SK-N-SH treated with all-trans-retinoic acid at 6 μM for 48 hours (cell line): ENCODE measurements at regions not wholly inside any gene's neighbourhood (a gene's known extent, or its start where the extent isn't known, plus 50 kb on each side); places are given as distances from the start of the nearest gene placed in this dataset.

ENCODE experiments used
- ARNTL ChIP-seq: fragments of 450-650 bp; formaldehyde crosslinking; IDR thresholded peaks from 2 replicates; pipeline ENCODE4 v1.5.0; 2020; ENCODE audit warnings: low read depth, mild to moderate bottlenecking, moderate library complexity, borderline replicate concordance
- BACH2 ChIP-seq: fragments of 250-450 bp; sonication (Bioruptor Pico); IDR thresholded peaks from 2 replicates; pipeline ENCODE4 v1.9.0; 2021; ENCODE audit warnings: mild to moderate bottlenecking, borderline replicate concordance
- GLIS3 ChIP-seq: fragments of 250-450 bp; sonication (Bioruptor Pico); IDR thresholded peaks from 2 replicates; pipeline ENCODE4 v1.5.0; 2020; ENCODE audit warnings: mild to moderate bottlenecking, moderate library complexity
- SNAI2 ChIP-seq: fragments of 250-450 bp; sonication (Bioruptor Pico); IDR thresholded peaks from 2 replicates; pipeline ENCODE4 v1.5.0; 2020; ENCODE audit warnings: mild to moderate bottlenecking, moderate library complexity
- ZC3H10 ChIP-seq: fragments of 250-450 bp; sonication (Bioruptor Pico); IDR thresholded peaks from 2 replicates; pipeline ENCODE4 v1.5.1; 2021; ENCODE audit warnings: mild to moderate bottlenecking, moderate library complexity
- ZFP30 ChIP-seq: fragments of 450-650 bp; formaldehyde crosslinking; IDR thresholded peaks from 2 replicates; pipeline ENCODE4 v1.5.0; 2022; ENCODE audit warnings: mild to moderate bottlenecking, moderate library complexity
- ZNF70 ChIP-seq: fragments of 450-650 bp; formaldehyde crosslinking; IDR thresholded peaks from 2 replicates; pipeline ENCODE4 v1.5.0; 2020; ENCODE audit warnings: mild to moderate bottlenecking, moderate library complexity
- TF ChIP-seq, protein P1 (sequence below): fragments of 250-450 bp; sonication (Bioruptor Pico); IDR thresholded peaks from 2 replicates; pipeline ENCODE4 v1.8.0; 2020; ENCODE audit warnings: mild to moderate bottlenecking, moderate library complexity, borderline replicate concordance
- TF ChIP-seq, protein P2 (sequence below): fragments of 250-450 bp; sonication (Bioruptor Pico); IDR thresholded peaks from 2 replicates; pipeline ENCODE4 v1.5.1; 2021; ENCODE audit warnings: mild to moderate bottlenecking, moderate library complexity

DNA sequence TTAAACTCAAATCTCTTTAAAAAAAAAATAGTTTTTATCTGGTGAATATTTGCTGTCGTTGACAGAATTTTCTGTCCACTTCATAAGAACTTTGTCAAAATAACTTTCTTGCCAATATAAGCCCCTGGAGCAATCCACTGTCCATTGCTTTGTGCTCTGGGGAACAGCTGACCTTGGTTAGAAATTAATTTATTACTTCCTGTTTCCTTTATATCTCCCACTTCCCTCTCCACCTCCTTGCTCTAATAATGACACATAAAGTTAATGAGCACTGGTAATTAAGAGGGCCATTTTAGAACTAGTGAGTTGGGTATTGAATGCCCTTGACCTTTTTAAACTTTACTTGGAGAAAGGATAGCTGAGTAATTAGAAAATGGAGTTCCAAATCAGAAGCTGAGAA lies 151.3 kb upstream of the LEF1 start:
- TF ChIP-seq, protein P1, sequence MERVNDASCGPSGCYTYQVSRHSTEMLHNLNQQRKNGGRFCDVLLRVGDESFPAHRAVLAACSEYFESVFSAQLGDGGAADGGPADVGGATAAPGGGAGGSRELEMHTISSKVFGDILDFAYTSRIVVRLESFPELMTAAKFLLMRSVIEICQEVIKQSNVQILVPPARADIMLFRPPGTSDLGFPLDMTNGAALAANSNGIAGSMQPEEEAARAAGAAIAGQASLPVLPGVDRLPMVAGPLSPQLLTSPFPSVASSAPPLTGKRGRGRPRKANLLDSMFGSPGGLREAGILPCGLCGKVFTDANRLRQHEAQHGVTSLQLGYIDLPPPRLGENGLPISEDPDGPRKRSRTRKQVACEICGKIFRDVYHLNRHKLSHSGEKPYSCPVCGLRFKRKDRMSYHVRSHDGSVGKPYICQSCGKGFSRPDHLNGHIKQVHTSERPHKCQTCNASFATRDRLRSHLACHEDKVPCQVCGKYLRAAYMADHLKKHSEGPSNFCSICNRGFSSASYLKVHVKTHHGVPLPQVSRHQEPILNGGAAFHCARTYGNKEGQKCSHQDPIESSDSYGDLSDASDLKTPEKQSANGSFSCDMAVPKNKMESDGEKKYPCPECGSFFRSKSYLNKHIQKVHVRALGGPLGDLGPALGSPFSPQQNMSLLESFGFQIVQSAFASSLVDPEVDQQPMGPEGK (CRISPR knock-in tag), result no peak
- TF ChIP-seq GLIS3 (CRISPR knock-in tag), result no peak
- TF ChIP-seq SNAI2, result no peak
- no peak for TF ChIP-seq ZNF70 (CRISPR knock-in tag)
- no peak for TF ChIP-seq BACH2 (CRISPR knock-in tag)
- TF ChIP-seq ZFP30 (CRISPR knock-in tag), result no peak
- TF ChIP-seq, protein P2, sequence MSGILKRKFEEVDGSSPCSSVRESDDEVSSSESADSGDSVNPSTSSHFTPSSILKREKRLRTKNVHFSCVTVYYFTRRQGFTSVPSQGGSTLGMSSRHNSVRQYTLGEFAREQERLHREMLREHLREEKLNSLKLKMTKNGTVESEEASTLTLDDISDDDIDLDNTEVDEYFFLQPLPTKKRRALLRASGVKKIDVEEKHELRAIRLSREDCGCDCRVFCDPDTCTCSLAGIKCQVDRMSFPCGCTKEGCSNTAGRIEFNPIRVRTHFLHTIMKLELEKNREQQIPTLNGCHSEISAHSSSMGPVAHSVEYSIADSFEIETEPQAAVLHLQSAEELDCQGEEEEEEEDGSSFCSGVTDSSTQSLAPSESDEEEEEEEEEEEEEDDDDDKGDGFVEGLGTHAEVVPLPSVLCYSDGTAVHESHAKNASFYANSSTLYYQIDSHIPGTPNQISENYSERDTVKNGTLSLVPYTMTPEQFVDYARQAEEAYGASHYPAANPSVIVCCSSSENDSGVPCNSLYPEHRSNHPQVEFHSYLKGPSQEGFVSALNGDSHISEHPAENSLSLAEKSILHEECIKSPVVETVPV (CRISPR knock-in tag), result no peak
- no peak for TF ChIP-seq ARNTL
- TF ChIP-seq ZC3H10 (CRISPR knock-in tag), result no peak
